HG03432 (cell line): ENCODE measurements at regions not wholly inside any gene's neighbourhood (a gene's known extent, or its start where the extent isn't known, plus 50 kb on each side); places are given as distances from the start of the nearest gene placed in this dataset.

Experiments used
- ATAC-seq: cut with Tn5 transposase; IDR thresholded peaks from one replicate; pipeline ENCODE4 v1.9.1; 2021; ENCODE audit warnings: mild to moderate bottlenecking, moderate library complexity; ENCODE audit not compliant: unreplicated experiment

DNA sequence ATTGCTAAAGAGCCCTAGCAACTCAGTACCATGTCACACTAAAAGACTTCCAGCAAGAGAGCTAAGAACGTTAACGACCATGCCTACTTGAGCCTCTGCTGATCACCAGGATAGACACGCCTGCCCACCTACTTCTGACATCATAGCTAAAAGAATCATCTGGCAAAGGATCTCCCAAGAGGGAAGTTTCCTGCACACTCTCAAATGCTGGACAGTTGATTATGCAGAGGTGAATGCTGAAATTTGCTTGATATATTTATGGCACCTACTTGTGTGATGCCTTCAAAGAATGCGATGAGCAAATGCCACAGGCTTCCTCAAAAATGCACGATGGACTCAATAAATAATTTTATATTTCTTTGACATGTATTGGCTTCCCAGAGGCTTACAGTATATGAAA is 113.6 kb downstream of the GALC start:
- ATAC-seq: no peak

DNA sequence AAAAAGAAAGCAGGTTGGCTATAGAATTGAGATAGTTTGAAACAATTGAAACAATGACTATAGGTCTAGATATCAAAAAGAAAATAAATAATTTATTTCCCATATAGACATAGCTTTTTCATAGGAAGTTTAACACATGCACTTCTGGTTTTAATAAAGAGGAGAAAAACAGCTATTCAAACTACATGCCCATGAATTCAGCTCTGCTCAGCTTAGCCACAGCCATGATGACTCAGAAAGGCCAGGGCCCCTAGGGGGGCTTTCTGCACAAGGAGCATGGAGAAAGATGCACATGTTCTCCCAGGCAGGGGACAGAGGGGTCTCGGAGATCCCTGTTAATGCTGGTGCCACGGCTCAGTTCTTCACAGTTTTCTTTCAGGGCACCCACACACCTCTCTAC is 114.0 kb downstream of the GALC start:
- ATAC-seq: no peak

DNA sequence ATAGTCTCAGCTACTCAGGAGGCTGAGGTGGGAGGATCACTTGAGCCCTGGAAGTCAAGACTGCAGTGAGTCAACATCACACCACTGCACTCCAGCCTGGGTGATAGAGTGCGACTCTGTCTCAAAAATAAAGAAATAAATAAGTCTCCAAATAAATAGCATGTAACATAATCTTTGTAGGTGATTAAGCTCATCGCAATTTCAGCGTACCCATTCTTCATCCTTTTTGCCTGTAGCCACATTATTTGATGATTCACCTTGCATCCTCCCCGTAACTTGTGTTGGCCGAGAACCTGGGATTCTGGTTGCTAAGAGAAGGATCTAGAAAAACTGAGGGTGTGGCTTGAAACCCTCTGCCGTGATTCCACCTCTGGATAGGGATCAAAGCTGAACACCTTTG is 115.1 kb downstream of the GALC start:
- no peak for ATAC-seq

DNA sequence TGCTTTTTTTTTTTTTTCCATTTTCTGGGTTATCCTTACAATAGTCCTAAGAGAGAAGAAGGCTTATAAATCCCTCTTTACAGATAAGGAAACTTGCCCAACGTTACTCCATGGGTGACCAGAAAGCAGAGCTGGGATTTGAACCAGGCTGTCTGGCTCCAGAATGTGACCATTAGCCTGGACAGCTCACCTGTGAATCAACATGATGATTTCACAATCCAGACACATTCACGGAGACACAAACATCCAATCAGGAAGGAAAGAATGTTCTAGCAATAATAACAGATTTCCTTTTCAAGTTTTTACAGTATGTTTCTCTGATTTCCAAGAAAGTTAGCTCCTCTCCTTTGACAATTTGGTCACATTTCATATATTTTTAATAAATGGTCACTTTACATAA is 118.3 kb downstream of the GALC start:
- ATAC-seq: no peak

DNA sequence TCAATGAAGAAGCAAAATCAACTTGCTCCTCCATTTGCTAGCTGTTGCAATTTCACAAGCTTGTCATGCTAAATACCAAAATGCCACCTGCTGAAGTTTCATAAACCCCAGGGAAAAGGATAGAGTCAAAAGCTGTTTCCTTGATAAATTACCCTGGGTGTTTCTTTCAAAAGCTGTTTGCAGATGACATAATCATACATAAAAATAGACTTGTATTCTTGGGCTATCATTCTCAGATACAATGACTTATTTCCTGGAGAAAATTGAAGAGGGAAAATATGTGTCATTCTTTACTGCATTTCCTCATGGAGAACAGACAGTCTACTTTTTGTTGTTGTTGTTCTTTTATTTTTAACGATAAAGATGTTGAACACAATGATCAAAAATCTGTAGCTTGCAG is 119.2 kb downstream of the GALC start:
- no peak for ATAC-seq

DNA sequence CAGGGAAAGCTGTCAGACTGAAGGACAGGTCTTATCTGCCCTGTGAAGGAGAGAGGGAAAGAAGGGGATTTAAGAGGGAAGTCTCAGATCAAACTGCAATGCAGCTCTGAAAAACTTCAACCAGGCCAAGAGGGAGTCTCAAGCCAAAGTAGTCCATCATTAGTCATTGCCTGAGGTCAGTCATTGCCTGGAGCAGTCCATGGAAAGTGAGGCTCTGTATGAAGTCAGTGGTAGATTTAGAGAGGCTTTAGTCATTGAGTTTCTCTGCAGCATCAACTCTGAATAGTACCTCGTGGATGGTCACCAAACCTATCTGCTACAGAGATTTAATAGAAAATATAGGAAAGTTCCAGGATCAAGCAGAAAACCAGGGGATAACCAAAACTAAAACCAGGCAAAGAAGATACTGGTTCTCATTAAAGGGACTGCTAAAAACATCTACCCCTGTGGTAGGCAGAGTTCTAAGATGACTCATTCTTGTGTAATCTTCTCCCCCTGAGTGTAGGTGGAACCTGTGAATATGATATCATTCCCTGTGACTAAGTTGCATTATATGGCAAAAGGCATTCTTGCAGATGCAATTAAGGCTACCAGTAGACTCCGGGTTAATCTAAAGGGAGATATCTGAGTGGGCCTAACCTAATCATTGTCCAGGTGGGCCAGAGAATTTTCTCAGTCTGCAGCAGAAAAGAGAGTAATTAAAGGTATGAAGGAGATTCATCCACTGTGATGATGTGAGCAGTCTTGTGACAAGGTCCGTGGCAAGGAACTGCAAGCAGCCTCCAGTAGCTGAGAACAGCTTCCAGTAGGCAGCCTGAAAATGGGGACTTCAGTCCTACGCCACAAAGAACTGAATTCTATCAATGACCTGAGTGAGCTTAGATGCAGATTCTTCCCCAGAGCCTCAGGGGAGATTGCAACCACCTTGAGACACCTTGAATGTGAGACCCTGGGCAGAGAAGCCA is 123.1 kb downstream of the GALC start:
- ATAC-seq: peak; percentile 87

DNA sequence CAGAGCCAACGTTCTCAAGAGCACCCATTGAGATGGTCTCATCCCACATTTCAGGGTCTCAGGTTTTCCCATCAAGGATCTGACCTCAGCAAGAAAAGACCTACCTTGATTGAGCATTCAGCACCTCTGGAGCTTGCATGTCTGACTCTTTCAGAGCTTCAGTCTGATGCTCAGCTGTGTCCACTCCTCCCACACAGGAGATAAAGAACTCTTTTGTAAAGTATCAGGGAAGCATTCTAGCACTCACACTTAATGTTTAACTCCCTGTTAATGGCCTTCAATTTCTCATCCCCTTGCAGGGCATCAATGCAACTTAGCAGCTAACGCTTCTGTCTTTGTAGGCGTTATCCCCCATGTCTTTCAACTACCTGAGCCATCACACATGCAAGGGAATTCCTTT is 124.1 kb downstream of the GALC start:
- ATAC-seq: no peak

DNA sequence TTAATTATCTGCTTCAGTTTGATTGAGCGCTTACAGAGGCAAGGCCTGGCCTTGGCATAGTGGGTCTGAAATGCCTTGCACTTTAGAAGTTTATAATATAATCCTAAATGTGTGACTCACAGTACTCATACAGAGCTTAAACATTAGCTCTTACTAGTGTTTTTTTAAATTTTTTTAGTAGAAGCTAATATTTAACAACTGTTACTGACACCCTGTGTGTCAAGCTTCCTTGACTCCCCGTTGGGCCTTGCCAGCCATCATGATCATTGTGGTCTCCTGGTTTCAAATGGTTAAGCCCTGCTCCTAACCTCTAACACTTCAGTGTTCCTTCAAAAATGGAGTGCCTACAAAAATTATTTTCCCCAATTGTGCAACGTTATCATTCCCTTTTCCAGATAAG is 126.9 kb downstream of the GALC start:
- ATAC-seq: no peak

DNA sequence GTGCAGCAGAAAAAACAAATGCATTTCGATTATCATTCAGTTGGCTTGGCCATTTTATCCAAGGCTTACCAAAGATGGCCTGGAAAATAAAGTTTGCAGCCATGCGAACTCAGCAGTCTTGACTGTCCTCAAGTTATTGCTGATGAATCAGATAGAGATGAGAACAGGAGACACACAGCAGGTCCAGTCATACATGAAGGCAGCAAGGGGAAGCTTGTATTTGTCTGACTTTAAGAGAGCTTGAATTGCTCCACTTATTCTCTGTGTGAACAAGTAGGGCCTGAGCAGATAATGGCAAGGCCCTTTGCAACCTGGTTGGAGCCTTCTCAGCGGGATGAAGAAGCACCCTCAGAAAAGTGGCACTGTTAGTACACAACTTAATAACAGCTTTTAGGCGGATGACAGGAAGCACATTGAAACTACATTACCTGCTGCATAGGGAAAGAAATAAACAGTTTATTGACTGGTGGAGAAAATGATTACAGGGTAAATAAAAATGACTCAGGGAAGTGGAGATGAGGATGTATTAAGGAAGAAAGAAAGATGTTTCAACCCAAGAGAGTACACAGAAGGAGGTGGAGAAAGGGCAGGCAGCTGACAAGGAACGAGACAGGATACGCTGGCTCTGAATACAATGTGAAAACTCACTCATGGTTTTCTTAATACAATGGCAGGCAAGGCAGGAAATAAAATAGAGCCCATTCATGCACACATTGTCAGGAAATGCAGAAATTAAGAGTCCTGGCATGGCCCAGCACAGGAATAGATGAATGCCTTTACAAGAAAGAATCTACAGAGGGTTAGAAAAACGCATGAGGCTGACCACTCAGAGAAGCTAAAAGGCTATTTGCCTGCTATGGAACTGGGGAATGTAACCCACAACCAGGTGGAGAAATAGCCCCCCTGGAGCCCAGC is 128.4 kb downstream of the GALC start:
- no peak for ATAC-seq

DNA sequence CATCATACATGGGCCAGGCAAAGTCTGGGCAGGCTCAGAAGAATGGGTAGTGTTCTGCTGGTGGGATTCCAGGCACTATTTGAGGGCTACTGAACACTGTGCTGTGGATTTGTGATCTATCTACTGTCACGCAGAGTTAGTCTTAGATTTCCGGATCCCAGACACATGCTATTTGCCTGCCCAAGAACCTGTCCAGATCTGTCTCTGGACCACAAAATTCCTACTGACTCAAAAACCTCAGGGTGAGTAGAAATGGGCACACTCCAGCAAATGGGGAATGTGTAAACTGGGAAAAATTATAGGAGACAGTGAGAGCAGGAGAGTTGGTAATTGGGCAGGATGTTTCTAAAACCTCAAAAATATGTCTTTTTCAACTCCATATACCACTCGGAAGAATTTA is 129.9 kb downstream of the GALC start:
- no peak for ATAC-seq

DNA sequence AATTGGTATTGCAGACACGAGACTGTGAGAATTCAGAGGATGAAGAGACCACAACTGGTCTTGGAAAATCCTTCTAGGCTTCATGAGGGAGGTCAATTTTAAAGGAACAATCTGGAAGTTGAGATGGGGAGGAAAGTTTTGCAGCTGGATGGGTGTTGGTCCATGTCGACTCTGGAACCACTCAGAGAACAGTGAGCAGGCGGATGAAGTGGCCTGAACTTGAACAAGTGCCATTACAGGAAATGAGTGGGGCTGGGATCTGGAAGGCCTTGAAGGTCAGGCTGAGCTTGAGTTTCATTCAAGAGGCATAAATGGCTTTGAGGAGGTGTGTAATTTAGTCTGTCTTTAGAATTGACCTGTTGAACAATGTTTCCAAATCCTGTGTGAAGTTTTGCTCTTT is 140.9 kb downstream of the GALC start:
- ATAC-seq: no peak

DNA sequence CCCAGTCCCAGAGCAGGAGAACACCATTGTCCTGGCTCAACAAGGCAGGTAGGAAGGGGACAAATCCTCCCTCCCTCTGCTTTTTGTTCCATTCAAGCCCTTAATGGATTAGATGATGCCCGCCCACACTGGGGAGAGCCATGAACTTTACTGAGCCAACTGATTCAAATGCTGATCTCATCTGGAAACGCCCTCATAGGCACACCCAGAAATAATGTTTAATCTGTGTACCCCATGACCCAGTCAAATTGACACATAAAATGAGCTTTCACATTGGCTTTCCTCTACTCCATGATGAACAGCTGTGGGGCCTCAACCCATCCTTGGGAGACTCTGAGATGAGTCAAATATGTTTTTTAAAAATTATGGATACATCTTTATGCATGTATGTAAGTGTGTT is 141.8 kb downstream of the GALC start:
- ATAC-seq: no peak

DNA sequence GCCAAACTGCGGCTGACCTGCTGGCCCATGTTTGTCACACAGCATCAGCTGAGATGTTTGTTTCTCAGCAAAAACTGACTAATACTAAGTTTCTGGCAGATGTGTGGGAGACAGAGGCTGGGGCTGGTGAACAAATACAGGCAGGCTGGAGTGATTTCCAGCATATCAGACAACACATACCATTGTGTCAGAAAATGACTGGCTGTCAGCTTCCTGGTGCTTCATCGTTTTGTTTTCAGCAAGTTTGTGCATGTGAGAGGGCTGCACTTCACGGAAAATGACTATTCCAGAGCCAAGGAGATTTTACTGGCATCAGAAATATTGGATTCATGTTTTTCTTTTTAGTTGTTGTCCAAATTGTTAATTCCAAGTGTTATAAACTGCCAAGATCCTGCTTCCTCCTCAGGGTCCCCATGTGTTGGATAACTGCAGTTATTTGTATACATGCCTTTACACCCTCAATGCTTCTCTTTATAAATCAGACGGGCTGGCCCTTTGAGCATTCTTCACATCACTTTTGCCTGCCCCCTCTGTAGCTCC is 145.7 kb downstream of the GALC start:
- no peak for ATAC-seq

DNA sequence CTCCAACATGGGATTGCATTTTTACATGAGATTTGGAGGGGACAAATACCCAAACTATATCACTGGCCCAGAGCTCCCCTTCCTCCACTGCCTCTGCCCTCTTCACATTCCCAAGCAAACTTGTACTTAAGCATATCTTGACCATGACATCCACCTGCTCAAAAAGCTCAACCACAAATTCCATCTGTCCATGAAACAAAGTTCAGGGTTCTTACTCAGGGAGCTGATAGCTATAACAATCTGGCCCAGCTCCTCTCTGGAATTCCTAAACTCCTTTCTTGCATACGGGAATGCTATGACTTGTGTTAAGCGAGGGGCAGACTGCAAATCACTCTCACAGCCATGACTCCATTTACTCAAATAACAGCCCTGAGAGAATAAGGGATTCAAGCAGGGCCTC is 152.1 kb downstream of the GALC start:
- no peak for ATAC-seq

DNA sequence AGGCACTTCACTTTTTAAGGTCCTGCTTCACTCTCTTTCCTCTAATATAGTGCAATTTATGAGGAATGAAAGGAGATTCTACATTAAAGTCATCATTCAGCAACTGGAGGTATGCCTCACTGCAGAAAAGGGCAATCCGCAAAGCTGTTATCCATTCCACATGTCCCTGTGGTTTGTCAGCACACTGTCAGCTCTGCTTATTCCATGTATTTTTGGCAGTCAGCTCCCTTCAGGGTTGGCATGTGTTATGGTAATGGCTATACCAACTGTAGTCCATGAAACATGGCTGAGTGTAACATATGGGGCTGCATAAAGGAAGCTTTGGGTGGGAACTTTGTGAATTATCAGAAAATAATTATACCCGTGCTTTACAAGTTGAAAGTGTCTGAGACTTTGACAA is 154.1 kb downstream of the GALC start:
- no peak for ATAC-seq

DNA sequence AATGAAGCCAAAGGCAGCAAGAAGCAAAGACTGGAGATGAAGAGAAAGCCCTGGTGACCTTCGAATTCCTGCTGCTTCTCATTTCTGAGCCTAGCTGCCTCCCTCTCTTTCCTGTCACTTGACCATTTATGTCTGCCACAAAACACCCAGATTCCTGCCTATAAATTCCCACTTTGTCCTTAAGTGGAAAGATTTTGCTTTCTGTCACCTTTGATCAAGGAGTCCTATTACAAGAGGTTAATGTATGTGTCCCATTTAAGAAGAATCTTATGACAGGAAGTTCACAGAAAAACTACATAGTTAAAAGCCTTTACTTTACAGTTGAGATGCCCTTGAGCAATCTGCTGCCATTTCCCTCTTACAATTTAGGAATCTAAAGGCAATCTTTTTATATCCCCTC is 155.7 kb downstream of the GALC start:
- ATAC-seq: no peak

DNA sequence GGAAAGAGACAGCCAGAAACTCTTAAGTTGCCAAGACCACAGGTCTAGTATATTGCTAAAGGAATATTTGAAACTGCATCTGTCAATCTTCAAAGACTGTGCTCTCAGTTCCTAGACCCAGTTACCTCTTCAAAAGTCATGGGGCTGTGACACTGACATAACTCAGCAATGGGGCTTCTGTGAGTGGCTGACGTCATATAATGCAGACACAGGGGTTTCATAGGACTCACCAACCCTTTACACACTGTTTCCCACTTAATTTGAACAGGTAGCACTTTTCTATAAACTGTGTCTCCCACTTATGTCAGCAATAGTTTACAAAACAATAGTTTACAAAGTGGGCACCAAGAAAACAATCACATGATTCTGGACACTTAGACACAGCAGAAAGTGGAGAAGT is 158.4 kb downstream of the GALC start:
- no peak for ATAC-seq

DNA sequence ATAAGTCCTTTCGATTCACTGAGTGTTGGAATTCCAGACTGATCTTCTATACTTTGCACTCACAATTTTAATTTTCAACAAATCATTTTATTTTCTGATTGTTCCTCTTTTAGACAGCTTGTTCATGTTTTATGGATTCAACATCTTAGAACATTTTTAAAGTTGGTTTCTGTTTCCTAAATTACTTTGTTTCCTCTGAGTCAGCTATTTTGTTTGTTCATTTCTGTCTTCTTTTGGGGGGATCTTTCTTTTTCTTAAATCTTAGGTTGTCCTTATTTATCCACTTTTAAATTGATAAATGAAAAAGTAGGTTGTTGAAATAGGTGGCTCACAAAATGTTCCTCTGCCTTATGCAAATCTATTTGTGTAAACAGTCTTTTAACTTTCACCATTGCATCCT is 160.0 kb downstream of the GALC start:
- no peak for ATAC-seq

DNA sequence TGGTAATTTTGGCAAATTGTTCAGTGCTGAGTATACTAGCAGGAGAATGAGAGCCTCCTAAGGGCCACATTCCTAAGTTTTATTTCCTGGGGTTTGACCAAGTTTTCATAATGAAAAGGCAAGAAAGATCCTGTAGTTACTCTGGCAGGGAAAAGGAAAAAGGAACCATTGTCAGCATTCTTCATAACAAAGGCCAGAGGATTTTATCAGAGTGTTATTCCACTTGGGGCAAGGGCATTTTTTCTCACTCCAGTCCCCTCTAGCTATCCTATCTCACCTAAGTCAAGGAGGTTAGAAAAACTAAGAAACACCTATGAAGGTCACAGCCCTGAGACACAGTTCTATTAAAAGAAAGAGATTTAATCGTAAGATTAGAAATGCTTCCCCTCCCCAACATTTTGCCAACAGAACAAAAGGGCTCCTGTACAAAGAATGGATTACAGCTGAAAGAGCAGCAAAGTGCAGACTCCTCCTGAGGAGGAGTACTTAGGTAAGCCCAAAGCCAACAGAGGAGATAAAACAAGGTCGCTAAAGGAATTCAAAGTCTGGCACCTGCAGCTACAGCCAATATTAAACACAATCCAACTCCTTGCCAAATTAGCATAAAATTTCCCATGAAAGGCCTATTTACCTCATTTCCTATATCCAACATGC is 162.4 kb downstream of the GALC start:
- no peak for ATAC-seq

DNA sequence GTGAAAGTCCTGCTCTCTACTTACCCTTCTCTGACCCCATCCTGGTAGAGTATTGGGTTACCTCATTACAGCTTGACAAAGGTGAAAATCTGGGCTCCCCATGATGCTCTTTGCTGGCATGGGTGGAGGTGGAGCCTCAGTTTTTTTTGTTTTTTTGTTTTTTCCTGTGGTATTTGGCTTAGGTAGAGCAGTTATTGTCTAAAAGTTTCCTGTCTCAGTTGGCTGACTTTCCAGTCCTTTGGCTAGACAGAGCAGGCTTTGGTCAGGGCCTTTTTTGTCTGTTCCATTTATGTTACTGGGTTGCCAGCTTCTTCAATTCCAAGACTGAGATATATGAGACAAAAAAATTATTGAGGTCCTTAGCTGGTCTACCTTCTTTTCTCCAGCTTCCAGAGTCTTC is 163.4 kb downstream of the GALC start:
- ATAC-seq: no peak

DNA sequence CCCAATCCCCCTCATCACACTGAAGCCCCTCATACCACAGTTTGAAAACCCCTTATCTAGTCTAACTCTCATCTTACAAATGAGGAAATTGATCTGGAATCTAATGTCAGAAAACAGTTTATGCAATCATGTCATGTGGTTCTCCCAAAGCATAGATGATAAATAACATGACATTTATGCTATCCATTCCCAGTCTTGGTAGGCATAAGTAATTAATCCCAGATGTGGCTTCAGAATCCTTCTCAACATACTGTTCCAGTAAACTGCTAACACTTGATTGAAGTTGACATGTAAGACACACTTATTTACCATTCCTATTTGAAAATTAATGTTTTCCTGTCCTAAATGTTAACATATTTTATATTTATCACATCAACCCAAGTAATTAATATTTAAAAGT is 168.7 kb downstream of the GALC start:
- ATAC-seq: no peak
